ENCODE measurements at regions not wholly inside any gene's neighbourhood (a gene's known extent, or its start where the extent isn't known, plus 50 kb on each side); places are given as distances from the start of the nearest gene placed in this dataset.

GRCh38 chr6:27168108-27168507 lies 79.4 kb upstream of the PRSS16 start:
- H2BK12ac ChIP-seq (ENCODE audit: insufficient read length, low read depth, low read length) = no peak overlapping the region
- H2AK5ac ChIP-seq (ENCODE audit: insufficient read length, low read length) = no peak overlapping the region
- no peak overlapping the region for H3K23ac ChIP-seq (ENCODE audit: insufficient read length, low read depth, low read length)
- no peaks in the 10 kb centered on the region for H3K27me3 Mint-ChIP-seq (ENCODE audit: low read depth)
- no peak overlapping the region for H3K4me3 Mint-ChIP-seq
- H3K79me1 ChIP-seq (ENCODE audit: insufficient read depth, low read depth, low read length, poor library complexity, severe bottlenecking) = no peaks in the 10 kb centered on the region
- H4K5ac ChIP-seq (ENCODE audit: insufficient read length, low read depth, low read length) = no peak overlapping the region
- H3K18ac ChIP-seq (ENCODE audit: insufficient read length, low read depth, low read length) = no peak overlapping the region
- H3T11ph ChIP-seq (ENCODE audit: low read length) = no peak overlapping the region
- no peak overlapping the region for H2BK120ac ChIP-seq (ENCODE audit: low read depth, low read length, poor library complexity, severe bottlenecking)
- no peak overlapping the region for H3K27ac ChIP-seq (ENCODE audit: insufficient read length, low read depth, low read length)
- H3K56ac ChIP-seq (ENCODE audit: insufficient read length, low read depth, low read length) = no peak overlapping the region
- H2BK5ac ChIP-seq (ENCODE audit: insufficient read length, low read length) = no peak overlapping the region
- H3K4me1 Mint-ChIP-seq = peaks cover 4% of the 10 kb centered on the region in 2 experiments
- peaks cover 4% of the 10 kb centered on the region; the same call in 1 of the 2 replicates for H3K4me1 ChIP-seq (ENCODE audit: insufficient read depth, low read length)
- H2BK20ac ChIP-seq (ENCODE audit: low read depth, low read length, poor library complexity, severe bottlenecking) = no peak overlapping the region
- H4K8ac ChIP-seq (replicated peaks; ENCODE audit: insufficient read length, low read depth, low read length) = no peak overlapping the region
- no peak for DNase-seq
- no peaks in the 10 kb centered on the region for H3K9me3 ChIP-seq (ENCODE audit: control insufficient read depth, low read depth, low read length)
- no peak overlapping the region for H4K91ac ChIP-seq (ENCODE audit: insufficient read length, low read depth, low read length)
- H2BK15ac ChIP-seq (ENCODE audit: low read depth, low read length) = no peak overlapping the region
- no peak for TF ChIP-seq CTCF (conservative IDR thresholded peaks at IDR 0.05)
- H3K36me3 Mint-ChIP-seq (ENCODE audit: insufficient read depth in 1 of 3, low read depth in 3 of 3) = peaks cover 3 to 6% (median 5%) of the 10 kb centered on the region in 3 experiments; a peak in 6 of 7 replicates
- no peak overlapping the region for H3K4me2 ChIP-seq (ENCODE audit: insufficient read depth, insufficient read length, low read length)
- H3K4ac ChIP-seq (ENCODE audit: low read depth, low read length) = no peak overlapping the region
- H3K27me3 ChIP-seq (ENCODE audit: insufficient read depth, low read length) = no peaks in the 10 kb centered on the region
- no CpG with 5 or more reads among the region's 2 CpGs for WGBS (ENCODE audit: extremely low coverage, insufficient read length, low lambda C conversion rate)
- H3K27ac Mint-ChIP-seq = no peak overlapping the region
- H3K9ac ChIP-seq (ENCODE audit: extremely low read depth, insufficient read length, low read length) = no peak overlapping the region
- H3K14ac ChIP-seq (ENCODE audit: insufficient read depth, low read length) = no peak overlapping the region
- no peaks in the 10 kb centered on the region for H3K23me2 ChIP-seq (ENCODE audit: insufficient read length, low read depth, low read length, poor library complexity, severe bottlenecking)
- no peaks in the 10 kb centered on the region for H3K79me2 ChIP-seq (ENCODE audit: insufficient read depth, low read length)
- H2AFZ ChIP-seq (ENCODE audit: low read length) = no peak overlapping the region
- no peaks in the 10 kb centered on the region for H4K20me1 ChIP-seq (ENCODE audit: control insufficient read depth, insufficient read depth, insufficient read length)
- H3K9me3 Mint-ChIP-seq = peaks cover 11 to 16% of the 10 kb centered on the region in 2 experiments; a peak in 4 of 5 replicates
